Liver (tissue), 8 donors: ENCODE measurements at regions not wholly inside any gene's neighbourhood (a gene's known extent, or its start where the extent isn't known, plus 50 kb on each side); places are given as distances from the start of the nearest gene placed in this dataset.

Experiments
- DNase-seq: peaks from one replicate; pipeline ENCODE4 v3.0.0-alpha.2; 2017; ENCODE audit warnings: low spot score
- H3K27ac ChIP-seq, 2 donors: one replicate each; pipeline ENCODE4 v1.7.0; 2013; ENCODE audit warnings: inconsistent platforms in 2 of 2, low read length in 2 of 2, control low read depth in 1 of 2, low read depth in 1 of 2, mild to moderate bottlenecking in 1 of 2
- H3K27me3 ChIP-seq, 4 donors: one replicate each; pipeline versions ENCODE4 v1.6.1 to v1.7.0; 2013; ENCODE audit warnings: low read length in 3 of 4, inconsistent platforms in 1 of 4, mild to moderate bottlenecking in 1 of 4, moderate library complexity in 1 of 4; ENCODE audit not compliant: control insufficient read depth in 4 of 4, insufficient read depth in 4 of 4
- H3K36me3 ChIP-seq, 4 donors: one replicate each; pipeline versions ENCODE4 v1.6.1 to v1.7.0; 2013; ENCODE audit warnings: low read length in 3 of 4, mild to moderate bottlenecking in 3 of 4, low read depth in 1 of 4, moderate library complexity in 1 of 4; ENCODE audit not compliant: control insufficient read depth in 4 of 4, insufficient read depth in 3 of 4
- H3K4me1 ChIP-seq, 4 donors: one replicate each; pipeline versions ENCODE4 v1.6.1 to v1.7.0; 2013; ENCODE audit warnings: low read length in 3 of 4, mild to moderate bottlenecking in 3 of 4, moderate library complexity in 1 of 4; ENCODE audit not compliant: control insufficient read depth in 4 of 4, insufficient read depth in 4 of 4
- H3K4me3 ChIP-seq, 3 donors: one replicate each; pipeline versions ENCODE4 v1.6.1 to v1.7.0; 2013; ENCODE audit warnings: low read length in 3 of 3, control low read depth in 1 of 3, low read depth in 1 of 3, mild to moderate bottlenecking in 1 of 3
- H3K9ac ChIP-seq, 2 donors: one replicate each; pipeline ENCODE4 v1.7.0; 2013; ENCODE audit warnings: low read length in 2 of 2, mild to moderate bottlenecking in 2 of 2, moderate library complexity in 2 of 2, control low read depth in 1 of 2, low read depth in 1 of 2
- H3K9me3 ChIP-seq, 4 donors: one replicate each; pipeline versions ENCODE4 v1.6.1 to v1.7.0; 2013; ENCODE audit warnings: low read length in 3 of 4; ENCODE audit not compliant: control insufficient read depth in 4 of 4
- ATF3 ChIP-seq: IDR thresholded peaks from 2 replicates; pipeline ENCODE4 v1.6.1; 2016; ENCODE audit warnings: antibody characterized with exemption
- CTCF ChIP-seq: fragments of 150-350 bp; IDR thresholded peaks from 2 replicates; pipeline ENCODE4 v1.5.1; 2017; ENCODE audit warnings: improper control_type of control experiment, low read depth, low read length; ENCODE audit not compliant: missing input control
- FOXA1 ChIP-seq: IDR thresholded peaks from 2 replicates; pipeline ENCODE4 v1.6.1; 2016; ENCODE audit warnings: antibody characterized with exemption
- GABPA ChIP-seq, 2 donors: IDR thresholded peaks in 1 of 2; conservative IDR thresholded peaks in 1 of 2; 2 replicates each; pipeline ENCODE4 v1.6.1; 2016; ENCODE audit warnings: antibody characterized with exemption in 2 of 2, mild to moderate bottlenecking in 1 of 2, moderate library complexity in 1 of 2
- HNF4A ChIP-seq, 2 donors: conservative IDR thresholded peaks; 2 replicates each; pipeline ENCODE4 v1.6.1; 2016; ENCODE audit warnings: antibody characterized with exemption in 2 of 2, mild to moderate bottlenecking in 2 of 2
- HNF4G ChIP-seq: IDR thresholded peaks from 2 replicates; pipeline ENCODE4 v1.6.1; 2016; ENCODE audit warnings: antibody characterized with exemption
- JUND ChIP-seq, 2 donors: IDR thresholded peaks; 2 replicates each; pipeline ENCODE4 v1.6.1; 2016; ENCODE audit warnings: antibody characterized with exemption in 2 of 2
- MAX ChIP-seq: IDR thresholded peaks from 2 replicates; pipeline ENCODE4 v1.6.1; 2016; ENCODE audit warnings: antibody characterized with exemption
- REST ChIP-seq: IDR thresholded peaks from 2 replicates; pipeline ENCODE4 v1.6.1; 2016; ENCODE audit warnings: antibody characterized with exemption, mild to moderate bottlenecking
- RXRA ChIP-seq, 2 donors: IDR thresholded peaks; 2 replicates each; pipeline ENCODE4 v1.6.1; 2017 to 2018; ENCODE audit warnings: antibody characterized with exemption in 2 of 2, mild to moderate bottlenecking in 1 of 2
- SP1 ChIP-seq: IDR thresholded peaks from 2 replicates; pipeline ENCODE4 v1.6.1; 2018; ENCODE audit warnings: antibody characterized with exemption, mild to moderate bottlenecking
- TAF1 ChIP-seq: conservative IDR thresholded peaks from 2 replicates; pipeline ENCODE4 v1.6.1; 2016; ENCODE audit warnings: antibody characterized with exemption, mild to moderate bottlenecking
- YY1 ChIP-seq: IDR thresholded peaks from 2 replicates; pipeline ENCODE4 v1.6.1; 2016; ENCODE audit warnings: antibody characterized with exemption, mild to moderate bottlenecking
- ZBTB33 ChIP-seq: IDR thresholded peaks from 2 replicates; pipeline ENCODE4 v1.6.1; 2016; ENCODE audit warnings: antibody characterized with exemption
- WGBS: extraction: QIAGEN DNeasy Blood & Tissue Kit; methylation state at CpG from one replicate; pipeline ENCODE4 v1.1.7; 2013; 5-methylcytosine and 5-hydroxymethylcytosine counted together
- donor health status: healthy.
- donor health status: healthy.
- donor health status: healthy.
- donor health status: healthy.
- donor health status: healthy.

GRCh38 chr3:161731968-161732367, 235.4 kb downstream of the OTOL1 start:
- H3K4me1 ChIP-seq, result peaks cover 0 to 5% (median 2%) of the 10 kb centered on the region in 4 donors
- H3K4me3 ChIP-seq, result no peak overlapping the region
- H3K9me3 ChIP-seq, result no peaks in the 10 kb centered on the region
- H3K9ac ChIP-seq, result no peak overlapping the region
- 82% methylated on average over 2 of the region's 2 CpGs for WGBS
- no peak overlapping the region for H3K27ac ChIP-seq
- DNase-seq, result no peak
- H3K27me3 ChIP-seq, result no peaks in the 10 kb centered on the region
- H3K36me3 ChIP-seq, result no peaks in the 10 kb centered on the region
- TF ChIP-seq HNF4A (conservative IDR thresholded peaks at IDR 0.05) (no peak), FOXA1 (no peak)

GRCh38 chr3:161737171-161737570, 240.6 kb downstream of the OTOL1 start:
- Histone ChIP-seq H3K27me3 (no peaks in the 10 kb centered on the region), H3K4me3 (no peak overlapping the region), H3K27ac (no peak overlapping the region), H3K36me3 (no peaks in the 10 kb centered on the region), H3K9ac (no peak overlapping the region), H3K9me3 (no peaks in the 10 kb centered on the region), H3K4me1 (peaks cover 3 to 6% (median 4%) of the 10 kb centered on the region in 4 donors)
- TF ChIP-seq HNF4G (no peak), GABPA (IDR thresholded peaks at IDR 0.05 in 1 of 2, conservative IDR thresholded peaks at IDR 0.05 in 1 of 2) (no peak), HNF4A (conservative IDR thresholded peaks at IDR 0.05) (no peak), JUND (IDR thresholded peaks at IDR 0.05) (no peak), CTCF (no peak), REST (no peak), TAF1 (no peak)
- no peak for DNase-seq

- peaks cover 3 to 6% (median 4%) of the 10 kb centered on the region in 4 donors for H3K4me1 ChIP-seq
- no peak overlapping the region for H3K27ac ChIP-seq
- no peak overlapping the region for H3K4me3 ChIP-seq
- H3K9me3 ChIP-seq, result no peaks in the 10 kb centered on the region
- H3K27me3 ChIP-seq, result no peaks in the 10 kb centered on the region
- DNase-seq, result no peak
- no peak overlapping the region for H3K9ac ChIP-seq
- H3K36me3 ChIP-seq, result no peaks in the 10 kb centered on the region
- TF ChIP-seq MAX (no peak), SP1 (no peak), ZBTB33 (no peak), REST (no peak), YY1 (no peak), ATF3 (no peak), CTCF (no peak), RXRA (IDR thresholded peaks at IDR 0.05) (no peak), HNF4G (no peak), JUND (IDR thresholded peaks at IDR 0.05) (no peak)
These were observed 243.8 kb downstream of the OTOL1 start for GRCh38 chr3:161740421-161740820.
